ENCODE measurements at regions not wholly inside any gene's neighbourhood (a gene's known extent, or its start where the extent isn't known, plus 50 kb on each side); places are given as distances from the start of the nearest gene placed in this dataset.

DNA sequence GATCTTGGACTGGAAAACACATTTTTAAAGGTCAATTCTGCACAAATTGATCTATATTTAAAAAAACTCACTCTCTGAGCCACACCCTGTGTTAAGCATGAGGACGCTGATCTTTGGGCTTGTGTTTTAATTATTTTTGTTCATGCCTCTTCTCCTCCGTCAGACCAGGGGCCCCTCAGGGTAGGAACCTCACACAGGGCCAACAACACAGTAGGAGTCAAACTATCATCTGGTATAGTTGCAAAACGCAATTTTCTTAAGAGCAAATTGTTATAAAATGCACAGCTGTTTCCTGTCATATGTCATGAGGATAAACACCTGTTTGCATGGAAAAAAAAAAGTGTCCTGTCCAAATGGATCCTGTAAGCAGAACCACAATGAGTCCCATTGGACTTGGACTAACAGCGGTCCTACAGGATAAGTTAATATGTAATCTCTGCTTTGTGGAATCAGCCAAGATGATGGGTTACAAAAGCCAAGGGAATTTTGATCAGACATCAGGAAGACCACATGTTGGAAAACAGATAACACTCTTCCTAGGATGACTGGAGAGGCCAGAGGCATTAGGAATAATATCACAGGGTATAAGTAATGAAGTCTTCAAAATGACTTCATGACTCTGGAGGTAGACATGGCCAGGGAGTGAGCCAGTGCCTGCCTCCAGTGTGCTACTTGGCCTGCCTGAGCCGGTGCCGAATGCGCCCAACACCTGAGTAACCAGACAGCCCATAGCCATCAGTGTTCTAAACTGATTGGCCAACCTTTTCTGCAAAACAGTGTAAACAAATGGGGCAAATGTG, 184.9 kb upstream of the ADCY1 start:
- no peak overlapping the region for H3K27ac ChIP-seq
- Mint-ChIP-seq H3K4me3 (no peak overlapping the region), H3K27ac (no peak overlapping the region), H3K36me3 (no peaks in the 10 kb centered on the region), H3K9me3 (peaks cover 4% of the 10 kb centered on the region), H3K27me3 (ENCODE audit: insufficient read depth, low read depth) (peaks cover 2% of the 10 kb centered on the region), H3K4me1 (no peaks in the 10 kb centered on the region)
- H3K9ac ChIP-seq = no peak overlapping the region
- TF ChIP-seq EZH2 (IDR thresholded peaks at IDR 0.05) = no peak
- no peak for TF ChIP-seq EZH2phosphoT487 (IDR thresholded peaks at IDR 0.05)
- TF ChIP-seq, protein P1, sequence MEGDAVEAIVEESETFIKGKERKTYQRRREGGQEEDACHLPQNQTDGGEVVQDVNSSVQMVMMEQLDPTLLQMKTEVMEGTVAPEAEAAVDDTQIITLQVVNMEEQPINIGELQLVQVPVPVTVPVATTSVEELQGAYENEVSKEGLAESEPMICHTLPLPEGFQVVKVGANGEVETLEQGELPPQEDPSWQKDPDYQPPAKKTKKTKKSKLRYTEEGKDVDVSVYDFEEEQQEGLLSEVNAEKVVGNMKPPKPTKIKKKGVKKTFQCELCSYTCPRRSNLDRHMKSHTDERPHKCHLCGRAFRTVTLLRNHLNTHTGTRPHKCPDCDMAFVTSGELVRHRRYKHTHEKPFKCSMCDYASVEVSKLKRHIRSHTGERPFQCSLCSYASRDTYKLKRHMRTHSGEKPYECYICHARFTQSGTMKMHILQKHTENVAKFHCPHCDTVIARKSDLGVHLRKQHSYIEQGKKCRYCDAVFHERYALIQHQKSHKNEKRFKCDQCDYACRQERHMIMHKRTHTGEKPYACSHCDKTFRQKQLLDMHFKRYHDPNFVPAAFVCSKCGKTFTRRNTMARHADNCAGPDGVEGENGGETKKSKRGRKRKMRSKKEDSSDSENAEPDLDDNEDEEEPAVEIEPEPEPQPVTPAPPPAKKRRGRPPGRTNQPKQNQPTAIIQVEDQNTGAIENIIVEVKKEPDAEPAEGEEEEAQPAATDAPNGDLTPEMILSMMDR (IDR thresholded peaks at IDR 0.05) = no peak
- H2AFZ ChIP-seq (replicated peaks) = no peak overlapping the region
- H3K4me2 ChIP-seq = no peak overlapping the region
- no peaks in the 10 kb centered on the region for H3K9me3 ChIP-seq (ENCODE audit: low read depth)
- H3K79me2 ChIP-seq (ENCODE audit: low read depth) = no peaks in the 10 kb centered on the region
- H4K20me1 ChIP-seq (ENCODE audit: low read depth) = no peaks in the 10 kb centered on the region
- H3F3A ChIP-seq (ENCODE audit: low read depth) = no peaks in the 10 kb centered on the region
- no peak overlapping the region for H3K4me3 ChIP-seq
- no peaks in the 10 kb centered on the region for H3K27me3 ChIP-seq
- no peaks in the 10 kb centered on the region for H3K36me3 ChIP-seq
- H3K4me1 ChIP-seq = no peaks in the 10 kb centered on the region
- DNase-seq (ENCODE audit: low spot score) = no peak

DNA sequence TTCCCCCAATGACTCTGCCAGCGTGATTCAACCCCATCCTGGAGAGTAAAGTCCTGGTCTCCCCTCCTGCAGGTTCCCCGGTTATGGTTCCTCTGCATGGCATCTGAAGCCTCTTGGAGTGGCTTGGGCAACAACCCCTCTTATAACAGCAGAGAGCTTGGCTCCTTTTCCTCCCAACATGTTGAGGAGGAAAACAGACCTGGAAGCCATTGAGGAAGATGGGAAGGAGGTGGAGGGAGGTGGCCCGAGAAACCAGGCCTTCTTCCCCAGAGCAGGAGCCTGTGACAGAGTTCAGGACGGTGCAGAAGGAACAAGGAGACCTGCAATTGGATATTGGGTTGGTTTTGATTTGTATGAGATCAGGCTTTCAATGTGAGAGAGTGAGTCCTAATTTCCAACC, 184.0 kb upstream of the ADCY1 start:
- no peak overlapping the region for H3K27ac ChIP-seq
- H3K4me1 ChIP-seq = no peaks in the 10 kb centered on the region
- no peaks in the 10 kb centered on the region for H3K79me2 ChIP-seq (ENCODE audit: low read depth)
- no peaks in the 10 kb centered on the region for H4K20me1 ChIP-seq (ENCODE audit: low read depth)
- no peak overlapping the region for H3K4me2 ChIP-seq
- H2AFZ ChIP-seq (replicated peaks) = no peak overlapping the region
- H3K9me3 Mint-ChIP-seq = peaks cover 8% of the 10 kb centered on the region
- no peak for TF ChIP-seq EZH2phosphoT487 (IDR thresholded peaks at IDR 0.05)
- TF ChIP-seq EZH2 (IDR thresholded peaks at IDR 0.05) = no peak
- TF ChIP-seq, protein P1 (IDR thresholded peaks at IDR 0.05) = no peak
- no peak overlapping the region for H3K9ac ChIP-seq
- no peak overlapping the region for H3K4me3 ChIP-seq
- no peak overlapping the region for H3K27ac Mint-ChIP-seq
- H3K4me1 Mint-ChIP-seq = no peaks in the 10 kb centered on the region
- H3F3A ChIP-seq (ENCODE audit: low read depth) = no peaks in the 10 kb centered on the region
- peaks cover 2% of the 10 kb centered on the region for H3K27me3 Mint-ChIP-seq (ENCODE audit: insufficient read depth, low read depth)
- no peaks in the 10 kb centered on the region for H3K9me3 ChIP-seq (ENCODE audit: low read depth)
- no peak overlapping the region for H3K4me3 Mint-ChIP-seq
- H3K36me3 ChIP-seq = no peaks in the 10 kb centered on the region
- H3K36me3 Mint-ChIP-seq = no peaks in the 10 kb centered on the region
- H3K27me3 ChIP-seq = no peaks in the 10 kb centered on the region
- no peak for DNase-seq (ENCODE audit: low spot score)

- Histone ChIP-seq H3K79me2 (ENCODE audit: low read depth) (no peaks in the 10 kb centered on the region), H3K4me2 (no peak overlapping the region), H3K27me3 (no peaks in the 10 kb centered on the region), H3K27ac (no peak overlapping the region), H3K9me3 (ENCODE audit: low read depth) (no peaks in the 10 kb centered on the region), H2AFZ (replicated peaks) (no peak overlapping the region), H3F3A (ENCODE audit: low read depth) (no peaks in the 10 kb centered on the region), H3K4me3 (no peak overlapping the region), H3K9ac (no peak overlapping the region), H4K20me1 (ENCODE audit: low read depth) (no peaks in the 10 kb centered on the region), H3K36me3 (no peaks in the 10 kb centered on the region), H3K4me1 (no peaks in the 10 kb centered on the region)
- no peak for DNase-seq (ENCODE audit: low spot score)
- Mint-ChIP-seq H3K27me3 (ENCODE audit: insufficient read depth, low read depth) (peaks cover 2% of the 10 kb centered on the region), H3K27ac (no peak overlapping the region), H3K36me3 (no peaks in the 10 kb centered on the region), H3K9me3 (peaks cover 8% of the 10 kb centered on the region), H3K4me1 (no peaks in the 10 kb centered on the region), H3K4me3 (no peak overlapping the region)
- no peak for TF ChIP-seq EZH2 (IDR thresholded peaks at IDR 0.05)
- no peak for TF ChIP-seq EZH2phosphoT487 (IDR thresholded peaks at IDR 0.05)
- TF ChIP-seq, protein P1 (IDR thresholded peaks at IDR 0.05) = no peak
These were observed 183.4 kb upstream of the ADCY1 start for GRCh38 chr7:45390731-45391130.

Measured in neural progenitor cell (in vitro differentiated cells).